CD4-positive, alpha-beta T cell treated with Interleukin-12 subunit alpha and Interleukin-12 subunit beta, for 1 hour (primary cell): ENCODE measurements at regions not wholly inside any gene's neighbourhood (a gene's known extent, or its start where the extent isn't known, plus 50 kb on each side); places are given as distances from the start of the nearest gene placed in this dataset.

ENCODE experiments used
- DNase-seq: peaks from one replicate; pipeline ENCODE4 v3.0.0-alpha.2; 2020

- no peak for DNase-seq
Measured at GRCh38 chr20:58058421-58059259, 169.8 kb downstream of the ANKRD60 start.

DNA sequence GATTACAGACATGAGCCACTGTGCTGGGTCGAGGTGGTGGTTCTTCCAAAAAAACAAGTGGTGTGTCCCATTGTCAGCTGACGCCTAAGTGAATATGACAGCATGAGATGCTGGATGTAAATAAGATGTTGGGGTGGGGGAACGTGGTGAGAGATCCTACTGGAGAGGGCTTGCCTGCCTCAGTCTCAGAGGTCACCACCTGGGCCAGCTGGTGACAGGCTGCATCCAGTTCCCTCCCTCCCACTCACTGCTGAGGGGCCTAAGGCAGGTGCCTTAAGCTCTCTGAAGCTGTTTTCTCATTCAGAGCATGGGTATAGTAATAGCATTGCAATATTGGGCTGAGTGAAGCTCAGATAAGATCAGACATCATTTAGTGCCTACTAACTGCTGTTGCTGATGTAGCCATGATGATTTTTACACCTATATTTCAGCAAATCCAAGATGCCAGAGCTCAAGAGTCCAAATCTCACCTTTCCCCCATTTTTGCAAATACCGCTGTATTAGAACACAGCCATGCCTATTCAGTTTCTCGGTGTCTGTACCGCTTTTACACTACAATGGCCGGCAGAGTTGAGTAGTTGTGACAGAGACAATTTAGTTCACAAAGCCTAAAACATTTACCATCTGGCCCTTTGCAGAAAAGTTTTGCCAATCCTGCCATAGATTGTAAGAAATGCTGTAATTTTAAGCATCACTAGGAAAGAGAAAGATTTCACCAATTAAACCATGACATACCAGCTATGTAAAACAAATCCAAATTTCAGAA lies 171.3 kb downstream of the ANKRD60 start:
- no peak for DNase-seq

GRCh38 chr20:58056021-58056591 lies 172.3 kb downstream of the ANKRD60 start:
- no peak for DNase-seq

DNA sequence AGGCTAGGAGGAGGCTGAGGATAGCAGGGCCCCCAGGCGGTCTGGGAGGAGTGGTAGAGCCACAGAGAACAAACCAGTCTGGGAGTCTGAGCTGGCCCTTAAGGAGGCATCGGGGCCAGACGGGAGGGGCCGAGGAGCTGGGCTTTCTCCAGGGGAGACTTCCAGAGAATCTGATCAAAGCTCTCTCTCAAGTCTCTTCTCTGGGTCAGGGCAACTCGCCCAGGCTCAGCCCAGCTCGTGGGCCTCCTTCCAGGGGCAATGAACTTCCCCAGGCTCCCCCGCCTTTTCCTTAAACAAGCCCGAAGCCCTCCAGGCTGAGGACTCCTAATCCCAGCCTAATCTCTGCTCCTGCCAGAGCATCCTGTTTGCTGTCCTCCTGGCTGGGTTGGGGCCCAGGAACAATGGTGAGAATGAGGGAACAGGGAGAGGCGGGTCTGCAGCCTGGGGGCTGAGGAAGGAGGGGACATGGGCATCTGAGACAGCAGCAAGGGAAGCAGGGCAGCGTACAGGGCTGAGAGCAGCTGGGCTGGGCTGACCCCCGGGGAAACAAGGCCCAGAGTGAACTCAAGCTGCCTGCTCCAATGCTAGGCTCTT lies 173.6 kb downstream of the ANKRD60 start:
- DNase-seq = no peak

DNA sequence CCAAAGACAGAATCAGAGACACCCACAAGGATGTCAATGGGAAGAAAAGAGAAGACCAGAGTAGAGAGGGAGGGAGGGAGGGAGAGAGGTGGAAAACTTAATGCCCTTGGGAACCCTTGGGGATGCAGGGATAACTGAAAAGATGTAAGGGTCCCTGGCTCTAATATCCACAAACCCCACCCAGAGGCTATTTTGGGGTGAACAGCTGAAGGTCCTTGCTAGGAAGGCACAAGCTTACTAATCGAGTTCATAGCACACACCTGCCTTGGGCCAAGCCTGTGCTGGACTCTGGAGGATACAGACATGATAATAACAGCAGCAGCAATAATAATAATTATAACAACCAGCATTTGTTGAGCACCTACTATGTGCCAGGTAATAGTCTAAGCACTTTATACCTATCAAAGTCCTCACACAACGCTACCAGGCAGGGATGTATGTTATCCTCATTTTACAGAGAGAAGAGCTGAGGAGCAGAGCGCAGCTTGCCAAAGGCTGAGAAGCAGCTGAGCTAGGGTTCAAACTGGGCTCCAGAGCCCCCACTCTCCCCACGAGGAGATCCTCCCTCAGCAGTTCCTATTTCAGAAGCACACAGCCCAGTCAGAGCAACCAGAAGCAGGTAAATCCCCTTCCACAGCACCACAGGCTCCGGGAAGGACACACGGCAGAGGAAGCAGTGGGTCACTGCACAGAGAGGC lies 174.2 kb downstream of the ANKRD60 start:
- no peak for DNase-seq

GRCh38 chr20:58053391-58054055 lies 174.9 kb downstream of the ANKRD60 start:
- no peak for DNase-seq

DNA sequence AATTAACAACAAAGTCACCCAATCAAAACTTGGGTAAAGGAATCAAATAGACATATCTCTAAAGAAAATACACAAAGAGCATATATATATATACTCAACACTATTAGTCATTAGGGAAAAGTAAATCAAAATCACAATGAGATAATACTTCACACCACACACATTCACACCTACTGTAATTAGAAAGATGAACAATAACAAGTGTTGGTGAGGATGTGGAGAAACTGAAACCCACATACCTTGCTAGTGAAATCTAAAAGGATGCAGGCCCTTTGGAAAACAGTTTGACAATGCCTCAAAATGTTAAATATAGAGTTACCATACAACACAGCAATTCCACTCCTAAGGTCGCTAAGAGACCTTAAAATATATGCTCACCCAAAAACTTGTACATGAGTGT lies 177.1 kb downstream of the ANKRD60 start:
- no peak for DNase-seq

DNA sequence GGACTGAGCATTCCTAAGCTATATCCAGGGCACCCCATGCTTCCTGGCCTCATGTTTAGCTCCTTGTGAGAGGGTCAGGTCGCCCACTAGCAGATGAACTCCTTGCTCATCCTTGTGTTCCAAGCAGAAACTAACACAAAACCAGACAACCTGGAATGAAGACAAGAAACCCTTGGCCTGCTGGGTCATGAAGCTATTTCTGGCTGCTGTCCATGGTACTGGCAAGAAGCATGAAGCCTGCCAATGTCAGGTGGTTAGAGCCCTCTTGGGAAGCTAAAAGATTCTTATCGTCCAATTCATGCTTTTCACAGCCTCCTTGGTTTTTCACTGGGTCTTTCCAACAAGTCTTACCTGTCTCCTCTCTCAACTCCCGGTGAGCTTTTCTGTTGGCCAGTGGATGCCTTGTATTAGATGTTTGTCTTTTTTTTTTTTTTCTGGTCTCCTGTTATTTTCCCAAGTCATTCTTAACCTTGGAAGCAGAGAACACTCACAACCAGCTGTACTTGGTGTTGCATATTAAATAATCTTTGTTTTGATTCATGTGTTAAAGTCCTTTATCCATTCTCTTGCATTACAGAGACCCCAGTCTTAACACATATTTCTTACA lies 180.3 kb downstream of the ANKRD60 start:
- no peak for DNase-seq

DNA sequence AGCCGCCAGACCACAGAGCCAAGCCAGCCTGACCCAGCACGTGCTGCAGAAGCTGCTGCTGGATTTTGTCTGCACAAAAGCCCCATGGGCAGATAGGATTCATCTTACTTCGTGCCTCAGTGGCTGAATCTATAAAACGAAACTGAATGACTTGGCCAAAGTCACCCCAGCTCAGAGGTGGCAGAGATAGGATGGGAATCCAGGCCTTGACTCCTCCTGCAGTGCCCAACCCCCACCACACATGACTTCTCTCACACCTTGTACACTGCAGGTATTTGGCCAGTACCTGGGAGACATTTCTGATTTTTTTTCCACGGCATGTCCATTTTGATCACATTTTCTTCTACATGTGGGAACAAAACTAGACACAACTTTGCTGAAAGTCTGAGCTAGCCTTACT lies 182.1 kb downstream of the ANKRD60 start:
- no peak for DNase-seq

DNA sequence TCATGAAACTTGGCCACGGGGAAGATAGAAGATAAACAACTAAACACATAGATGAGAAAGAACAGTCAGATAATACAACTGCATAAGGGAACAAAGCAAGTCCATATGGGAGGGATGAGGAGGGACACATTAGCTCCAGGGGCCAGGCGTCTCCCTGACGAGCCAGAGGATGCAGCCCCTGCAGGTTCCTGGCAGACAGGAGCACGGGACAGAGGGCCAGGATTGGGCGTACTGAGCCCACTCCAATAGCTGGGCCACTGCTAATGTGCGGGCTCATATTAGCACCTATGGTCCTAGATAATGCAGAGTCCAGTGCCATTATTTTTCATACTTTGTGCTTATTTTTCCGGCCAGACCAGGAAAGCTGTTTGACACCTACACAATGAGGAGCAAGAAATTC lies 182.9 kb downstream of the ANKRD60 start:
- DNase-seq = no peak

GRCh38 chr20:58044931-58045555 lies 183.4 kb downstream of the ANKRD60 start:
- DNase-seq = no peak

GRCh38 chr20:58044286-58044685 lies 184.2 kb downstream of the ANKRD60 start:
- no peak for DNase-seq

DNA sequence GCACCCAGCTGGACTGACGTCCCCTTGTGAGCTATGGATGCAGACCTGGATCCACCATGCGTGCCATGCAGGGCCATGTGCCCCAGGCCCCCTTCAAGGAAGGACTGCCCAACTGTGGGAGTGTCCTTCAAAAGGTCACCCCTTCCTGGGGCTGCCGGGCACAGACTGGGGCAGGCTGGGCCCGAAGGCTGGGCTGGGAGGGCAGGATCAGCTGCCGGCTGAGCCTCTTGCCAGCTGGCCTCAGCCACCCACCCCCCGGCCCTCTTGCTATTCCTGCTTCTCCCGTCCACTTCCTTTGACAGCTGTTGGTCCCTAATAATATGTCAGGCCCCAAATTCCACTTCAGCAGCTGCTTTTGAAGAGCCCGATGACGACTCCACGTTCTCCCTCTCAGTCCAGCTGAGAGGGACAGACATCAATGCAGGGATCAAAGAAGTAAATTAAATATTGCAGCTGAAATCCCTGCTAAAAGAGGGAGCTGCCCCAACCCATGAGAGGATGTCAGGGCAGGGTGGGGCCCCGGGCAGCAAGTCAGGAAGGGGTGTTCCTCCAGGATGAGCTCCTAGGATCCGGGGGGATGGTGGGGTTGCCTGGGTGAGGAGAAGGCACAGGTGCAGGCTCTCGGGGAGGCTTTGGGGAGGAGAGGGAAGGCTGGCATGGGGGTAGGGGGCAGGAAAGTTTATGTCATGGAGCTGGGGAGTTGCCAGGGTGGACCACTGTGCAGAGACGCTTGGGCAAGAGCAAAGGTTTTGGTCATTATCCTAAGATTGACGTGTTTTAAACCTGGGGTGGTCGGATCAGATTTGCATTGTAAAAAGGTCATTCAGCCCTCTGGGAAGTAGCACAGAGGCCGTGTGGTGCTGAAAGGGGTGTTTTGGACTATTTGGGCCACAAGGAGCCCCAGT lies 185.0 kb downstream of the ANKRD60 start:
- no peak for DNase-seq

DNA sequence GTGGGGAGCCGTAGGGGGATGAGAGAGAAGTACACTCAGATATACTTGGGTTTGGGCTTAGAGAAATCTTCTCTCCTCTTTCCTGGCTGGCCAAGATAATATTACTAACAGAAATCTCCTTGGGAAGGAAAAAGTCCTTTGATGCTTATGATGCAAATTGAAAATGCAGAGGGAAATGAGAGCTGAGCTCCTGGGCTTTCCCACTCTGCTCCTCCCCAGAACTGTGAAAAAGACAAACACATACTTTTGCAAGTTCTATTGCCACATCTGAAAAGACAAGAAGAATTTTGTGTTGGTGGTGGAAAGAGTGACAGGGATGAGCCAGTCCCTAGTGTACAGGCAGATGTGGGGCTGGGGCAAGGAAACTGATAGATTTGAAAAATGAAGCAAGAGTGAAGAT lies 185.9 kb downstream of the ANKRD60 start:
- no peak for DNase-seq

- no peak for DNase-seq
Measured at GRCh38 chr20:58040447-58041290, 187.8 kb downstream of the ANKRD60 start.

DNA sequence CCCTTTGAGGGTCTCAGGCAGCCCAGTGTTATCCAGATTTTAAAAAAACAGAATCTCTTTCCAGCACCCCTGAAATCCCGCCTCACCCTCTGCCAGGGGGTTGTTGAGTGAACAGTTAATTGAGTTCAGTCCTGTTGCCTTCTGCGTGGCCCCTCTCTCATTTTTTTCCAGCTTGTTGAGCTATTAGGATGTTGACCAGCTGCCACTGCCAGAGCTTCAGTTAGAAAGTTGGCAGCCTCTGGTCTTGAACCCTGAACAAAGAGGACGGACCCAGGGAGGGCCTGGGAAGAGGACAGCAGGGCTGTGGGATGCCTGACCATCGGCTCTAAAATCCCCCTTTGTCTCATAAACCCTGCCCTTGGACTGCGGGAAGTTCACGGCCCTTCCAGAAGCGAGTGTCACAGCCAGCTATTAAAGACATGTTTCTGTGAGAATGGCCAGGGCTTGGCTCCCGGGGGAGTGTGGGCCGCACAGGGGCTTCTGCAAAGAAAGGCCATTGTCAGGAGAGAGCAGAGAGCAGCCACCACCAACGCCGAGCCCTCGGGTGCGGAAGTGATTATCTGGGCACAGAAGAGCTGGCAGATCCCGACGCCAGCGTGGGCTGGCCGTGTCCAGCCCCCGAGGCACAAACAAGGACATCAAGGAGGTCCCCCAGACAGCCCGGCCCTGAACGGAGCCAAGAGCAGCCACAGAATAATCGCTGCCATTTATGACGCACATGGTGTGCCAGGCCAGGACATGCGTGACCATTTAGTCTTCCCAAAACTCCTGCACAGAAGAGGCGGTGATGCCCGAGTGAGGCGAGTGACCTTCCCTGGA lies 189.0 kb downstream of the ANKRD60 start:
- no peak for DNase-seq

- no peak for DNase-seq
Measured at GRCh38 chr20:58038123-58038654, 190.3 kb downstream of the ANKRD60 start.

DNA sequence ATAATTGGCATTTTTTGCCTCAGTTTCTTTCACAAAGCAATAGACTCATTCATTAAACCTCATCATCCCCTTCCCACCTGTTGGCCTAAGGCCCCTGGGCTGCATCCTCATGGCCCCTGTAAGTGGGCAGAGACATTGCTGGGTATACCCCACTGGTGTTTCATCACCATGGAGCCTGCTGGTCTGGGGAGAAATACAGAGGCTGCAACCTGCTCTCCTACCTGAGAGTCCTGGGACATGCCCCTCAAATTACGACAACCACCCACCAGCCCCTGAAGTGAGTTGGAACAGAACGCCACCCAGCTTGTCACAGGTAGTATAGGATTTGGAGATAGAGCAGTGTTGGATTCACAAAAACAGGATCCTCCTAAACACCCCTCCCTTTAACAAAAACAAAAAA lies 190.8 kb downstream of the ANKRD60 start:
- DNase-seq = no peak
